Activated T-helper 17 cell treated with anti-CD3 and anti-CD28 coated beads, Interleukin-2, amount 50 U/mL, for 72 hours (primary cell): ENCODE measurements at regions not wholly inside any gene's neighbourhood (a gene's known extent, or its start where the extent isn't known, plus 50 kb on each side); places are given as distances from the start of the nearest gene placed in this dataset.
"Not testable (repeated sequence)": the region's sequence is repeated elsewhere in the genome, so short reads cannot be mapped to it uniquely, and the experiment has no call there.

Source experiments
- ATAC-seq: fragments of 150-1000 bp; cut with Tn5 transposase; replicated peaks from 2 replicates; pipeline ENCODE4 v1.10.0; 2021; ENCODE audit warnings: mild to moderate bottlenecking, moderate library complexity
- H3K27ac Mint-ChIP-seq: one replicate; pipeline ENCODE4 v1.8.0; 2022; ENCODE audit warnings: mixed read lengths
- H3K27me3 Mint-ChIP-seq: one replicate; pipeline ENCODE4 v1.8.0; 2022; ENCODE audit warnings: mixed read lengths
- H3K36me3 Mint-ChIP-seq: one replicate; pipeline ENCODE4 v1.8.0; 2022; ENCODE audit warnings: low read depth, mild to moderate bottlenecking, mixed read lengths
- H3K4me1 Mint-ChIP-seq: one replicate; pipeline ENCODE4 v1.8.0; 2022; ENCODE audit warnings: mixed read lengths
- H3K4me3 Mint-ChIP-seq: one replicate; pipeline ENCODE4 v1.8.0; 2022; ENCODE audit warnings: mild to moderate bottlenecking, mixed read lengths
- H3K9me3 Mint-ChIP-seq: one replicate; pipeline ENCODE4 v1.8.0; 2022; ENCODE audit warnings: mixed read lengths

- H3K27ac Mint-ChIP-seq = no peak overlapping the region
- H3K27me3 Mint-ChIP-seq = no peaks in the 10 kb centered on the region
- no peaks in the 10 kb centered on the region for H3K9me3 Mint-ChIP-seq
- no peak overlapping the region for H3K4me3 Mint-ChIP-seq
- ATAC-seq = no peak
- H3K36me3 Mint-ChIP-seq = no peaks in the 10 kb centered on the region
- no peaks in the 10 kb centered on the region for H3K4me1 Mint-ChIP-seq
These were observed 195.2 kb upstream of the PUDP start for GRCh38 chrX:7343181-7343580.

GRCh38 chrX:7335816-7336362 is 187.9 kb upstream of the PUDP start:
- ATAC-seq, H3K27ac Mint-ChIP-seq, H3K4me1 Mint-ChIP-seq, H3K9me3 Mint-ChIP-seq, H3K4me3 Mint-ChIP-seq, H3K36me3 Mint-ChIP-seq, H3K27me3 Mint-ChIP-seq: not testable (repeated sequence)

DNA sequence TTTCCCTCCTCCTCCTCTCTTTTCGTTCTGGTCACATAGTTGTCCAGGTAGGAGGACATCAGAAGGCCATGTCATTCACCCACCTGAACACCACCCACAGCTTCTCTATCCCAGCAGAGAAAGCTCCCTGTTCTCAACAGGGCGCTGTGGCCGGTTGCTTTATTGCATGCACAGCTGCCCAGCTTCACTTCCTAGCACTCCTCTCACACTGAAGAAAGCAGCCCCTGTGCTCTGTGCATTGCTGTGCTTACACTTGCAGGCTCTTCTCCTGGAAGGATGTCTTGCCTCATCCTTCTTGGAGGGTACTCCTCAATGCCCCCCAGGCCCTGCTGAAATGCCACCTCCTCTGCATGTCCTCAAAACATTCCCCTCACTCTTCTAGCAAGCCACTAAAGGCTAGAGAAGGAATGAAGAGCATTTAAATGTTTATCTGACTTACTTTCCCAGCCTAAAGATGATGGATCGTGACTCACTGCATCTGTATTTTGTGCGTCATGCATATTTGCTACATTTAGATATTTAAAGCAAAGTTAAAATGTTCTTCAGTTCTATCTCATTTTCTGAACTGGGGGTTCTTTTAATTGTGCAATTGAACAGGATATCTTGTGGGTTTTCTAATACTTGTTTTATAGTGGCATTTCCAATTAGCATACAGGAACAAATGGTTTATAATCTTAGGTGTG is 186.4 kb upstream of the PUDP start:
- no peak overlapping the region for H3K4me3 Mint-ChIP-seq
- H3K27me3 Mint-ChIP-seq = no peaks in the 10 kb centered on the region
- H3K4me1 Mint-ChIP-seq = no peaks in the 10 kb centered on the region
- H3K9me3 Mint-ChIP-seq = no peaks in the 10 kb centered on the region
- no peak overlapping the region for H3K27ac Mint-ChIP-seq
- no peaks in the 10 kb centered on the region for H3K36me3 Mint-ChIP-seq
- ATAC-seq = no peak

- Mint-ChIP-seq H3K4me3 (no peak overlapping the region), H3K27ac (no peak overlapping the region), H3K36me3 (peaks cover 6% of the 10 kb centered on the region), H3K9me3 (no peaks in the 10 kb centered on the region), H3K4me1 (no peaks in the 10 kb centered on the region), H3K27me3 (no peaks in the 10 kb centered on the region)
- no peak for ATAC-seq
These were observed 183.2 kb upstream of the PUDP start for GRCh38 chrX:7330971-7331746.

GRCh38 chrX:7330556-7330955 is 182.6 kb upstream of the PUDP start:
- Mint-ChIP-seq H3K4me3 (no peak overlapping the region), H3K9me3 (no peaks in the 10 kb centered on the region), H3K36me3 (peaks cover 6% of the 10 kb centered on the region), H3K27ac (no peak overlapping the region), H3K27me3 (no peaks in the 10 kb centered on the region), H3K4me1 (no peaks in the 10 kb centered on the region)
- ATAC-seq = no peak

DNA sequence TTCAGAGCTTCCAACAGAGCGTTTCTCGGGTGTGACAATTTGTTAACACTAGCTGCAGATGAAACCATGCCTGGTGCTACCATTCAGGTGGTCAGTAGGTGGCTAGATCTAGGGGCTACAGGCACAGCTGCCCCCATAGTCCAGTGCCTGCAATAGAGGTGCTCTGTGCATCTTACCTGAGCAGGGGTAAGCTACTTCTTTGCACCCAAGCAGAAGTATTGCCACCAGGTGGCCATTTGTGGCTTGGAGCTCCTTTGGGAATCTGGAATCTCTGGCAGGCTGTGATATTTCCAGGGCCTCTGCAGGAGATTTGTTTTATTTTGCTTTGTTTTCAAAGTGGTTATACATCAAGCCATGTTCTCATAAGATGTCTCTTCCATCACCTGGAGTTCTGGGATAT is 170.7 kb upstream of the PUDP start:
- no peaks in the 10 kb centered on the region for H3K9me3 Mint-ChIP-seq
- no peaks in the 10 kb centered on the region for H3K4me1 Mint-ChIP-seq
- ATAC-seq = no peak
- H3K27ac Mint-ChIP-seq = no peak overlapping the region
- H3K4me3 Mint-ChIP-seq = no peak overlapping the region
- H3K27me3 Mint-ChIP-seq = no peaks in the 10 kb centered on the region
- H3K36me3 Mint-ChIP-seq = no peaks in the 10 kb centered on the region

- H3K27me3 Mint-ChIP-seq = no peaks in the 10 kb centered on the region
- no peaks in the 10 kb centered on the region for H3K9me3 Mint-ChIP-seq
- no peak overlapping the region for H3K27ac Mint-ChIP-seq
- no peaks in the 10 kb centered on the region for H3K4me1 Mint-ChIP-seq
- no peaks in the 10 kb centered on the region for H3K36me3 Mint-ChIP-seq
- H3K4me3 Mint-ChIP-seq = no peak overlapping the region
- ATAC-seq = no peak
These were observed 170.3 kb upstream of the PUDP start for GRCh38 chrX:7318241-7318640.

DNA sequence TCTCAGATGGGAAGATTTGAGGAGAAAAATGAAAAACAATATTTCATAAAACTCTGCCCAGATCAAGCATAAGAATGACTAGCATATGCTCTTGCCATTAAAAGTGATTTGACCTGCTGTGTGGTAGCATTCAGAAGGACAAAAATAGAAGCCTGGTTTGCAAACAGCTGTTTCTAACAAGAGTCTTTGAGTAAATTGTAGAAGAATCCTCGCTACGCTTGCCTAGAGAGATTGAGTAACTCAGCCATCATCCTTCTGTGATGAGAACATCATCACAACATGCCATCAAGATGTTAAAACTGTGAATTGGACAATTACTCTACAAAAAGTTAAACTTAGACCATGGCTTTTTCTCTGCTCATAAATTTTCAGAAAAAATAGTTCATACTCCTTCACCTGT is 168.9 kb upstream of the PUDP start:
- H3K36me3 Mint-ChIP-seq = no peaks in the 10 kb centered on the region
- H3K4me1 Mint-ChIP-seq = no peaks in the 10 kb centered on the region
- H3K27ac Mint-ChIP-seq = no peak overlapping the region
- H3K4me3 Mint-ChIP-seq = no peak overlapping the region
- H3K9me3 Mint-ChIP-seq = peaks cover 4% of the 10 kb centered on the region
- no peak for ATAC-seq
- no peaks in the 10 kb centered on the region for H3K27me3 Mint-ChIP-seq

- H3K27ac Mint-ChIP-seq = no peak overlapping the region
- H3K9me3 Mint-ChIP-seq = peaks cover 4% of the 10 kb centered on the region
- H3K36me3 Mint-ChIP-seq = no peaks in the 10 kb centered on the region
- H3K27me3 Mint-ChIP-seq = no peaks in the 10 kb centered on the region
- H3K4me1 Mint-ChIP-seq = no peaks in the 10 kb centered on the region
- no peak overlapping the region for H3K4me3 Mint-ChIP-seq
- ATAC-seq = no peak
These were observed 168.3 kb upstream of the PUDP start for GRCh38 chrX:7316280-7316679.

DNA sequence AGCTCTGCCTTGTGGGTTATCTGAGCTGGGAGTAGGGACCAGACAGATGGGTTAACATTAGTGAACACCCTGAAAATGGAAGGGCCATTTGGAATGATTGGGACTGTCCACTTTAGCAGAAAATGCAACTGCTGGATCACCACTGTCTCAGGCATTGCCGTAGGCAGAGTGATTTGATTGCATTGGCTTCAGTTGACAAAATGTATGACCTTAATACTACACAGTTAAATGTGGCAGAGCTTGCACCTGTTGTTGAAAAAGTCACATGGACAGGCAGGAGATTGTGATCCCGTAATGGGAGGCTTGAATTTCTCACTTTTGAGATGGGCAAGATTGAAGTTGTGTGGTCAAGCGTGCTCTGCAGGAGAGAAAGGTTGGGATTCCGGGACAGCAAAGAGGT is 166.5 kb upstream of the PUDP start:
- Mint-ChIP-seq H3K4me1 (no peaks in the 10 kb centered on the region), H3K27ac (no peak overlapping the region), H3K4me3 (no peak overlapping the region), H3K27me3 (no peaks in the 10 kb centered on the region), H3K36me3 (no peaks in the 10 kb centered on the region), H3K9me3 (peaks cover 4% of the 10 kb centered on the region)
- no peak for ATAC-seq

- Mint-ChIP-seq H3K9me3 (peaks cover 1% of the 10 kb centered on the region), H3K27ac (no peak overlapping the region), H3K36me3 (peaks cover 13% of the 10 kb centered on the region), H3K4me1 (no peaks in the 10 kb centered on the region), H3K27me3 (no peaks in the 10 kb centered on the region), H3K4me3 (no peak overlapping the region)
- no peak for ATAC-seq
These were observed 159.8 kb upstream of the PUDP start for GRCh38 chrX:7307720-7308119.

- Mint-ChIP-seq H3K36me3 (no peaks in the 10 kb centered on the region), H3K4me1 (no peaks in the 10 kb centered on the region), H3K27ac (no peak overlapping the region), H3K4me3 (no peak overlapping the region), H3K27me3 (no peaks in the 10 kb centered on the region), H3K9me3 (no peaks in the 10 kb centered on the region)
- no peak for ATAC-seq
These were observed 146.5 kb upstream of the PUDP start for GRCh38 chrX:7294483-7294882.

DNA sequence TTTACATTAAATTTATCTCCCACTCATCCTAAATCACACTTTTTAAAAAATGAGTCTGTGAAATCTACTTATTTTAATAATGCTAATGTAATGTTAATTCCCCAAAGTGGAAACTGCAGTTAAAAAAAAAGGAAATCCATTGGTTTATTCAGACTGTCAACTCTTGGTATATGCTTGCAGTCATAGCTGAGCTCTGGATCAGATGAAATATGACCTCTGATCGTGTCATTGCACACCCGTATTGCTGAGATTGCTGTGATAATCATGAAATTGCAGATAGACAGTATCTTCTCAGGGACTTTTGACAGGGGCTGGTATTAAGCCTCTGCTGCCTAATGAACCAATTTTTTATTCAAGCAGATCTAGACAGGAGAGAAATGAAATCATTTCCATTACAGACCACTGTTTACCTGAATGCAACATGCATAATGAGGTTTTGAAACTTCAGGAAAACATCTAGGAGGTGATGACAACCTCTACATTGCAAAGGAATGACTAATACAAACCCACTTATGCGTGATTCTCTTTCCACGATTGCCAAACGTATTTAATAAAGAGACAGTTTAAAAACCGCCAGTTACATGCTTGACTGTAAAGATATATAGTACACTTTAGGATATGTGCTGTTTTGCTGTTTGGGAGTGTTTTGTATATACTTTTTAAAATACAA is 138.3 kb upstream of the PUDP start:
- H3K4me1 Mint-ChIP-seq = no peaks in the 10 kb centered on the region
- no peaks in the 10 kb centered on the region for H3K36me3 Mint-ChIP-seq
- no peak for ATAC-seq
- H3K27me3 Mint-ChIP-seq = no peaks in the 10 kb centered on the region
- H3K27ac Mint-ChIP-seq = no peak overlapping the region
- no peaks in the 10 kb centered on the region for H3K9me3 Mint-ChIP-seq
- H3K4me3 Mint-ChIP-seq = no peak overlapping the region

DNA sequence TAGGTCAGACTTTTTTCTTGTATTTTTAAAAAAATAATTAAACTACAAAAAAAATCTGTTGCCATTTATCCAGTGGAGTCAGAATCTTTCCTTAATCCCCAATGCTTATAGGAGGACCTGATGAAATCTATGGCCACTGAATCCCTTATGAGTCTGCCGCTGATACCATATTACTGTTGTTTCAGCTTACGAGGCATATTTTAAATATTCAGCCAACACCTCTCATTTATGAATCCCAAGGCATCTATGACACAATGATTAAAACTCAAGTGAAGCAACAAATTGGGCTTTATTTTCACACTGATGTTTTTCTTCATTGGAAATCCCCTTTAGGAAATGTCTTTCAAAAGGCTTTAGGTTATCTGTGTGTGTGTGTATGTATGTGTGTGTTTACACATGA is 137.8 kb upstream of the PUDP start:
- Mint-ChIP-seq H3K27me3 (no peaks in the 10 kb centered on the region), H3K4me3 (no peak overlapping the region), H3K9me3 (no peaks in the 10 kb centered on the region), H3K27ac (no peak overlapping the region), H3K4me1 (no peaks in the 10 kb centered on the region), H3K36me3 (no peaks in the 10 kb centered on the region)
- no peak for ATAC-seq

DNA sequence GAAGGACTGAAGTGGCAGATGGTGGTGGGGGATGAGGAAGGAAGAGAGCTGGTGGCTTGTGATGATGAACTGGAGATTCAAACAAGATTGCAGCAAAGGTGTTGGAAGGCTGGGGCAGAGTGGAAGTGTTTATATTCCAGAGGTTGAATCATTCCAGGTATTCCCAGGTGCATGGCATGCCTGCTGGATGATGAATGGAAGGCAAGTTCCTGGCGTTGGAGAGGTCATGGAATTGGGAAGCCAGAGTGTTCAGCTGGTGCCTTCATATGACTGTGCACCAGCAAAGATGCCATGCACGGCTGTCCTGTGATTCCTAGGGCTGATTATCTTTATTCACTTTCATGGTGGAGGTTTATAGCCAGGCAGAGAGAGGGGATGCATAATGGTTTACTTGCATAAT is 135.8 kb upstream of the PUDP start:
- H3K4me3 Mint-ChIP-seq = no peak overlapping the region
- no peak overlapping the region for H3K27ac Mint-ChIP-seq
- no peaks in the 10 kb centered on the region for H3K4me1 Mint-ChIP-seq
- no peaks in the 10 kb centered on the region for H3K36me3 Mint-ChIP-seq
- no peaks in the 10 kb centered on the region for H3K9me3 Mint-ChIP-seq
- no peaks in the 10 kb centered on the region for H3K27me3 Mint-ChIP-seq
- ATAC-seq = no peak
